WTC11 (cell line): ENCODE measurements at regions not wholly inside any gene's neighbourhood (a gene's known extent, or its start where the extent isn't known, plus 50 kb on each side); places are given as distances from the start of the nearest gene placed in this dataset.

Experiments
- CTCF ChIP-seq: fragments of 200-600 bp; IDR thresholded peaks from 2 replicates; pipeline ENCODE4 v1.8.0; 2022; ENCODE audit warnings: antibody characterized with exemption
- MAX ChIP-seq: sonication (generic); formaldehyde crosslinking; IDR thresholded peaks from 2 replicates; pipeline ENCODE4 v1.8.0; 2022; ENCODE audit warnings: mild to moderate bottlenecking, missing genetic modification reagents

- no peak for TF ChIP-seq MAX (CRISPR knock-in tag)
- TF ChIP-seq CTCF, result no peak
These were observed 79.1 kb upstream of the ABI3BP start for GRCh38 chr3:101072300-101072699.
